ENCODE measurements at regions not wholly inside any gene's neighbourhood (a gene's known extent, or its start where the extent isn't known, plus 50 kb on each side); places are given as distances from the start of the nearest gene placed in this dataset.

GRCh38 chr14:83780321-83780720 is 1749.6 kb upstream of the FLRT2 start:
- H3K27me3 ChIP-seq (ENCODE audit: insufficient read depth, low read length) = no peaks in the 10 kb centered on the region

DNA sequence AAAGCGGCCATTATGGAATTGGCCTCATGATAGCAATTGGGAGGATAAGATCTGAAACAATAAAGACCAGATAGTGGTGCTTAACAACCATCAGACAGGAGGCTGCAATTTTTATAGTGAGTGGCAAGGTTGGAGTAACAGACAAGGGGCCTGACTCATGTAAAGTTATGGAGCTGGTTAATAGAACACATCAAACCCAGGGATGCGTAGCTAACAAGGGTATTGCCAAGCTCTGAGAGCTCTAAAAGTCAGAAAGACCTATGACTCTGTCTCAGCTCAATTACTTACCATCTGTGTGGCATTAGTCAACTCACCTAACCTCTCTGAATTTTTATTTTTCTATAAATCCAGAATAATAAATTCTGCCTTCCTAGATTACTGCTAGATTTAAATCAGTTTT is 1731.5 kb upstream of the FLRT2 start:
- Histone ChIP-seq H3K27me3 (ENCODE audit: insufficient read depth, low read length) (no peaks in the 10 kb centered on the region), H3K9me3 (ENCODE audit: low read length) (no peaks in the 10 kb centered on the region), H4K20me1 (ENCODE audit: insufficient read depth, low read length) (no peaks in the 10 kb centered on the region), H3K4me2 (ENCODE audit: low read length) (no peak overlapping the region), H3K9me2 (ENCODE audit: low read depth, low read length) (no peaks in the 10 kb centered on the region), H3K27ac (ENCODE audit: low read depth, low read length, poor library complexity, severe bottlenecking) (no peak overlapping the region), H3K36me3 (ENCODE audit: insufficient read depth, low read length) (no peaks in the 10 kb centered on the region), H3K4me3 (ENCODE audit: low read depth, low read length, poor library complexity, severe bottlenecking) (no peak overlapping the region), H3F3A (ENCODE audit: insufficient read depth, low read length) (no peaks in the 10 kb centered on the region), H3K79me2 (ENCODE audit: insufficient read depth, low read length) (no peaks in the 10 kb centered on the region), H3K4me1 (ENCODE audit: insufficient read depth, low read length, severe bottlenecking) (no peaks in the 10 kb centered on the region), H3K9ac (ENCODE audit: low read length) (no peak overlapping the region), H2AFZ (ENCODE audit: low read length) (no peak overlapping the region)
- no peak for TF ChIP-seq EZH2 (IDR thresholded peaks at IDR 0.05; ENCODE audit: borderline replicate concordance, low read length)
- TF ChIP-seq CTCF (IDR thresholded peaks at IDR 0.05; ENCODE audit: low read length) = no peak

More at GRCh38 chr14:83780321-83780720, 1749.6 kb upstream of the FLRT2 start:
- Histone ChIP-seq H3K9me2 (ENCODE audit: low read depth, low read length) (no peaks in the 10 kb centered on the region), H3K79me2 (ENCODE audit: insufficient read depth, low read length) (no peaks in the 10 kb centered on the region), H3K36me3 (ENCODE audit: insufficient read depth, low read length) (no peaks in the 10 kb centered on the region), H3K4me1 (ENCODE audit: insufficient read depth, low read length, severe bottlenecking) (no peaks in the 10 kb centered on the region), H3K9ac (ENCODE audit: low read length) (no peak overlapping the region), H3K27ac (ENCODE audit: low read depth, low read length, poor library complexity, severe bottlenecking) (no peak overlapping the region), H4K20me1 (ENCODE audit: insufficient read depth, low read length) (no peaks in the 10 kb centered on the region), H3K4me3 (ENCODE audit: low read depth, low read length, poor library complexity, severe bottlenecking) (no peak overlapping the region), H3K4me2 (ENCODE audit: low read length) (no peak overlapping the region), H2AFZ (ENCODE audit: low read length) (no peak overlapping the region), H3K9me3 (ENCODE audit: low read length) (no peaks in the 10 kb centered on the region), H3F3A (ENCODE audit: insufficient read depth, low read length) (no peaks in the 10 kb centered on the region)
- TF ChIP-seq CTCF (IDR thresholded peaks at IDR 0.05; ENCODE audit: low read length) (no peak), EZH2 (IDR thresholded peaks at IDR 0.05; ENCODE audit: borderline replicate concordance, low read length) (no peak)

DNA sequence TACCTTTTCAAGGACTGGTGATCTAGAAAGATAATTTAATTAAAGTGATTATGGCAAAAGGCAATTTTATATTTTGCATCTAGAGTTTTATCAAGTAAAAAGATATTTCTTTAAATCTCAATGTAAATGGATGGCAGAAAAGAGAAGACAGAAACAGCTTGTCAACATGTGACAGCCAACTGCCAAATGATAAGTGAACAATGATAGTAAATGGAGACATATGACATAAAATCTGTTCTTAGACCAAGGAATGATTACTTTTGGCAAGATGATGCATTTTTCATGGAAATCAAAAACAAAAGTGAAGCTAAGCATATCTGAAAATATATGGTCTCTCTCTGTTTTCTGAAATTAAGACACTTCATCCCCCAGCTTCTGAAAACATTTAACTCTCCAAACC is 1730.7 kb upstream of the FLRT2 start:
- no peak overlapping the region for H2AFZ ChIP-seq (ENCODE audit: low read length)
- no peak overlapping the region for H3K27ac ChIP-seq (ENCODE audit: low read depth, low read length, poor library complexity, severe bottlenecking)
- no peaks in the 10 kb centered on the region for H3K27me3 ChIP-seq (ENCODE audit: insufficient read depth, low read length)
- H3K4me2 ChIP-seq (ENCODE audit: low read length) = no peak overlapping the region
- no peaks in the 10 kb centered on the region for H3K36me3 ChIP-seq (ENCODE audit: insufficient read depth, low read length)
- H3K9me2 ChIP-seq (ENCODE audit: low read depth, low read length) = no peaks in the 10 kb centered on the region
- no peaks in the 10 kb centered on the region for H3K4me1 ChIP-seq (ENCODE audit: insufficient read depth, low read length, severe bottlenecking)
- TF ChIP-seq EZH2 (IDR thresholded peaks at IDR 0.05; ENCODE audit: borderline replicate concordance, low read length) = no peak
- no peak for TF ChIP-seq CTCF (IDR thresholded peaks at IDR 0.05; ENCODE audit: low read length)
- no peaks in the 10 kb centered on the region for H3F3A ChIP-seq (ENCODE audit: insufficient read depth, low read length)
- H3K4me3 ChIP-seq (ENCODE audit: low read depth, low read length, poor library complexity, severe bottlenecking) = no peak overlapping the region
- no peaks in the 10 kb centered on the region for H3K9me3 ChIP-seq (ENCODE audit: low read length)
- no peaks in the 10 kb centered on the region for H3K79me2 ChIP-seq (ENCODE audit: insufficient read depth, low read length)
- no peaks in the 10 kb centered on the region for H4K20me1 ChIP-seq (ENCODE audit: insufficient read depth, low read length)
- no peak overlapping the region for H3K9ac ChIP-seq (ENCODE audit: low read length)
